GM12892 (cell line): ENCODE measurements at regions not wholly inside any gene's neighbourhood (a gene's known extent, or its start where the extent isn't known, plus 50 kb on each side); places are given as distances from the start of the nearest gene placed in this dataset.

Experiments used
- POLR2A ChIP-seq: IDR thresholded peaks from 2 replicates; pipeline ENCODE4 v1.6.1; 2011; ENCODE audit warnings: low read depth, low read length, control low read depth
- TAF1 ChIP-seq: IDR thresholded peaks from 2 replicates; pipeline ENCODE4 v1.6.1; 2011; ENCODE audit warnings: low read depth, mild to moderate bottlenecking, control low read depth, low read length, borderline replicate concordance

DNA sequence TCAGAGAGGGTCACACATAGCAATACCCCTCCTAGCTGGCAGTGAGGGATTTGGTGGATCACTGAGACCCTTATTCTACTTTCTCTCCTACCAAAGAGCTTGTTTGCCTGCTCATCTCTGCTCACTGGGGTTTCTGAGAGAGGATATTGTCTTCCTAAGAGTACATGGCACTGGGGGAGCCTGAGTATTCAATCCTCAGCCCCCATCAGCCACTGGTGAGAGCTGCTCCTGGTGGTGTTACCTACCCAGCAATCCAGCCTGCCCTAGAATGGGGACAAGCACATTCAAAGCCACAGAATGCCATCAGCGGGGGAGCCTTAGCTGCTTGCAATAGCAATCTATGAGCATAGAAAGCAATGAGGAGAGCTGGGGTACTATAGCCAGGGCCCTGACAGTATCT lies 281.1 kb downstream of the WDR11 start:
- TF ChIP-seq TAF1 (no peak), POLR2A (no peak)
